GM19238 (cell line): ENCODE measurements at regions not wholly inside any gene's neighbourhood (a gene's known extent, or its start where the extent isn't known, plus 50 kb on each side); places are given as distances from the start of the nearest gene placed in this dataset.
"Not testable (repeated sequence)": the region's sequence is repeated elsewhere in the genome, so short reads cannot be mapped to it uniquely, and the experiment has no call there.

Experiments
- DNase-seq: peaks from one replicate; pipeline ENCODE4 v3.0.0; 2011; ENCODE audit warnings: low spot score; ENCODE audit not compliant: insufficient read length

- no peak for DNase-seq
Observed at GRCh38 chr9:107815782-107816560, 326.4 kb upstream of the KLF4 start.

DNA sequence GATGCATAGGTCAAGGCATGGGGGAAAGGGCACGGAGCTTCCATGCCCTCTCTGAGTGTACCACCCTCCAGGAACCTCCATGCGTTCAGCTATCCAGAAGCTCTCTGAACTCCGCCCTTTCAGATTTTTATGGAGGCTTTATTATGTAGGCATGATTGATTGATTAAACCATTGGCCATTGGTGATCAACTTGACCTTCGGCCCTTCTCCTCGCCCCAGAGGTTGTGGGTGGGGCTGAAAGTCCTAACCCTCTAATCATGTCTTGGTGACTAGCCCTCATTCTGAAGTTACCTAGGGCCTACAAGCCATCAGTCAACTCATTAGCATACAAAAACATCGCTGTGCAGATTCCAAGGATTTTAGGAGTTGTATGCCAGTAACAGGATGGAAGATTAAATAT lies 323.7 kb upstream of the KLF4 start:
- DNase-seq = no peak

- no peak for DNase-seq
Observed at GRCh38 chr9:107810461-107810961, 320.9 kb upstream of the KLF4 start.

GRCh38 chr9:107809871-107810460 lies 320.4 kb upstream of the KLF4 start:
- DNase-seq = no peak

DNA sequence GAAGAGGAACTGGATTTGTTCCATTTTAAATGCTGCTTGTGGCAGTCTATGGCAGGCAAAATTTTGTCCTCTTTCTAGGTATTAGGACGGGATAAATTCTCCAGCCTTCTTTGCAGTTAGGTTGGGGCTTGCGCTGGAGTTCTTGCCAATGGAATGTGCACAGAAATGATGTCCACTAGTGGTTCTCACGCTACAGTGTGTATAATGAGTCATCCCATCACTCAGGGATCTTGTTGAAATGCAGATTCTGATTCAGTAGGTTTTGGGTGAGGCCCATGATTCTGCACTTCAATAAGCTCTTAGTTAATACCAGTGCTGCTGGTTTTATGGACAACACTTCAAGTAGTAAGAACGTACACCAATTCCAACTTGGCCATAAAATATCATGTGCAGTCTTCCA lies 317.6 kb upstream of the KLF4 start:
- no peak for DNase-seq

DNA sequence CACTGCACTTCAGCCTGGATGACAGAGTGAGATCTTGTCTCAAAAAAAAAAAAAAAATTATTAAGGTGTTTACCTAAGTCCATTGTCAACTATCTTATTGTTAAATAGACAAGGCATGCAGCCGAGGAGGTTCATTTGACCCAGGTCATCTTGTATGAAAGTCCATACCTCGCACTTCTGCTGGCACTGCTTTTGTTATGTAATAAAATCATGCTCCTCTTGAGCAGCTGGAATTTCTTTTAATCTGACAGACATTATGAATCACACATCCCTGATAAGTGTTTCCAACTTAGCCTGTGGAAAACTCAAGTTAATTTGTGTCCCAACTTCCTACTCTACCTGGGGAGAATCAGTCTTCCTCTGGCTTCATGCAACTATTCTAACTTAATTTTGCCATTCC lies 315.6 kb upstream of the KLF4 start:
- no peak for DNase-seq

GRCh38 chr9:107794259-107794658 lies 304.7 kb upstream of the KLF4 start:
- no peak for DNase-seq

- no peak for DNase-seq
Observed at GRCh38 chr9:107793541-107793940, 304.0 kb upstream of the KLF4 start.

DNA sequence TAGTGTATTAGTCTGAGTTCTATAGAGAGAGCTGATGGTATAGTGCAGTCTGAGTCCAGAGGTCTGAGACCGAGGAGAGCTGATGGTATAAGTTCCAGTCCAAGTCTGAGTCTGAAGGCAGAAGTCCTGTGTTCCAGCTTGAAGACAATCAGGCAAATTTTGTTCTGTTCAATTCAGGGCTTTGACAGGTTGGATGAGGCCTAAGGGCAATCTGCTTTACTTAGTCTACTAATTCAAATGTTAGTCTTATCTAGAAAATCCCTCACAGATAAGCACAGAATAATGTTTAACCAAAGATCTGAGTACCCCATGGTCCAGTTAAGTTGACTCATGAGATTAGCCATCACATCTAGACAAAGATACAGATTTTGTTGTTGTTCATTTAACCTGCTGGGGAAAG lies 303.0 kb upstream of the KLF4 start:
- DNase-seq = no peak

DNA sequence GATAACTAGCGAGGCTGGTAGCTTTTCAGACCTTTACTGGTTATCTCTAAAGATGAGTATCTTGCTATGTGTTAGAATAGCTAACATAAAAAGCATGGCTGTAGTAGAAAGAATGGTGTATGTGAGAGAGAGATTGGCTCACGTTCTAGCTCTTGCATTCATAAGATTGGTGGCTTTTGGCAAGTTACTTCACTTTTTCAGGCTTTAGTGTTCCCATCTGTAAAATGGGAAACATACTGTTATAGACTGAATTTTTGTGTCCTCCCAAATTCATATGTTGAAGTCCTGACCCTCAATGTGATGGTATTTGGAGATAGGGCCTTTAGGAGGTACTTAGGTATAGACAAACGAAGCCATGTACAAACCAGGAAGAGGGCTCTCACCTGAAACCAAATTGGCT lies 302.4 kb upstream of the KLF4 start:
- no peak for DNase-seq

DNA sequence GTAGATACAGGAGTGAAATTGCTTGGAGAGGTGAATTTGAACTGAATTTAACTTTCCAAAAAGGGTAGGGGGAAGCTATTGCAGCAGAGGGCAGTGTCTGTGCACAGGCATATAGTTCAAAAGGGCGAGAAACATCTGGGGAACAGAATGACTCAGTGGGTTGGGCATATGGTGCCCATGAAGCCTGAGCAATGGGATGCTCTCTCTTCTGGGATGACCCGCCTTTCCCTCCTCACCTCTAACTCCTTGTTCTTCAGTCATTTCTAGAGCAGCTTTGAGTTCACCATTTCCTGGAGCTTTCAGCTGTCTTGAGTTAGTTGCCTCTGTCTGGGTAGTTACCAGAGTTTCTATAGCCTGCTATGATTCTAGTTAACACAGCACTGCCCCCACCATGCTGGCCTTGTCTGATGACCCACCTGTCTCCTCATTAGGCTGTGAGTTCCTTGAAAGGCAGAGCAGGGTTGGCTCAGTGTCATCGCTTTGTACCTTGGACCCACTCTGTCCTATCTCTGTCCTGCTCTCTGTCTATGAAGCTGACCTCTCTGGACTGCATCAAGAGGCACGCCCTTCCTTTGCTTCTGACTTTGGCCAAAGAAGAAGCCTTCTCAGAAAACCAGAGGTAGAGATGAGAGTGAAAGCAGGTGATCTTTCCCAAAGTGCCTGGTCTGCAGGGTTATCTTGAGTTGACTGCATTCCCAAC lies 299.6 kb upstream of the KLF4 start:
- no peak for DNase-seq

DNA sequence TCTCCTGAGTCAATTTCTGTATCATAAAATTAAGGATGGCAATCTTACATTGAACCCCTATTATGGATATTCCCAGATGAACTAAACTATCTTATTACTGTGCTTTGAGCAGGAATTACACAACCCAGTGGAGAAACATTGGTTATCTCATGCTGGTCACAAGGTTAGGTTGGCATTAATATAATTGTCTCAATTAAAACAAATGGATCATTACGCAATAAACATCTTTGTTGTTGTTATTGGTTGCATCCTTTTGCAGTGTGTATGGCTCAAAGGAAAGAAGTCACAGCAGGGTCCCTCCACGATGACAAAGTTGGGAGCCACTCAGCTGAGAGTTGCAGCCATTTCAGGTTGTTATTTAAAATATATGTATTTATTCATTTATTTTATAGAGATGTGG lies 297.0 kb upstream of the KLF4 start:
- no peak for DNase-seq

DNA sequence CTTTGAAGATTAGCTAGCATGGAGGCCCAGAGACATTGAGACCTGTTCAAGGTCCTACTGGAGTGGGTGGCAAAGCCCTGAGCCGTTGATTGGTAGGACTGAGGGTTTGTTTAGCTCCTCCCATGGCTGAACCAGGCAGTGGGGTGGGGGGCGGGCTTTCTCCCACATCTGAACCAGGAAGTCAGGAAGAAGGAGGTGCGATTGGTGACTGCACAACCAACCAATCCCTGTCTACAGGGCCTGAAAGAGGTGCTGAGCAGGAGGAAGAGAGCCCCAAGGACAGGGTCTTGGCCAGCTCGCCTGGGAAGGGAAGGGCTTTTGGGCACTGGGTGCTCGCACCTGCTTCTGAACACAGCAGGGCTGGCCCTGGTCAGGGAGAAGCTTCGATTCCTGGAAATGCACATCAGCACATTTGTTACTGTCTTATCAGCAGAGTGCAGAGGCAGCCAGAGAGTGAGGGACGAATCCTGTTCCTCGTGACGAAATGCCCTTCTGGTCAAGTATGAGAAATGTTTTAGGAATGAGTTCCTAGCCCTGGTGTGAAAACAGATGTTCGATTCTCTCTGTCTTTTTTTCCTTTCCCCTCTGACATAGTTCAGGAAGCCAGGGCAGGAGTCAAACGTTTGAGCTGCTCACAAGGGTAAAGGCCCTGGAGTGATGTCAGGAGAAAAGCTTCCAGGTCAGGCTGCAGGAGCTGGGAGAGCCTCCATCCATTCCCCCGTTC lies 294.8 kb upstream of the KLF4 start:
- DNase-seq = no peak

- no peak for DNase-seq
Observed at GRCh38 chr9:107782789-107783188, 293.2 kb upstream of the KLF4 start.

- no peak for DNase-seq
Observed at GRCh38 chr9:107782381-107782780, 292.8 kb upstream of the KLF4 start.

DNA sequence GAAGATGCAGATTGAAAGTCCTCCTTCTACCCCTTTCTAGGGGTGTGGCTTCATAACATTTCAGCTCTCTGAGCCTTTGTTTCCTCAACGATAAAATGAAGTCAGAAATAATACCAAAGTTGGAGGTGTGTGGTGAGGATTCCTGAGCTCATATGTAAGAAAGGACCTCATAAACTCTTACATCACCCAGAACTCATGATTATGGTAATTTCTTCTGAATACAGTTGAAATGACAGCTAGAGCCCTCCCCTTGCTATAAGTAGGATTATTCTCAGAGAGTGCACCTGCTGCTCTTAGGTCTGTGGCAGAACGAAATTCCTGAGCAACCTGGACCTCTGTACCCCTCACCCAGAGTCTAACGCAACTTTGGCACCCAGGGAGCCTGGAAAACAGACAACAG lies 291.4 kb upstream of the KLF4 start:
- DNase-seq = no peak

DNA sequence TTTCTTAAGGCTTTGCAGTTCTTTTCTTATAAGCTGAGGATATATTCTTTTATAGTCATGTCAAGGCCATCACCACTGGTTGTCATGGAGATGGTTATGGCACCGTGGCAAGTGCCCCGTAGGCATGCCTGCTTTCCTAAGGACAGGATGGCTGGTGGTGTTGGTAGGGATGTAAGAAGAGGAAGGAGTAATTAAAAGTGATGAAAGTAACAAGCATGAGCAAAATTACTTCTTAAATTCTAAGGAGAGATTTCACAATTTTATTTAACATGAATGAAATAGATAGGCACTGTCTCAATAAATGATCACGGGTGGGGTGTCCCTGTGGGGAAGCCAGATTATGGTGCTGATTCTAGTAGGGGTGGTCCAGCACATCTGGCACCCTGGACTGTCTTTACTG lies 290.2 kb upstream of the KLF4 start:
- DNase-seq = no peak

GRCh38 chr9:107778661-107779060 lies 289.1 kb upstream of the KLF4 start:
- DNase-seq = no peak

- DNase-seq = not testable (repeated sequence)
Observed at GRCh38 chr9:107774099-107774498, 284.5 kb upstream of the KLF4 start.

DNA sequence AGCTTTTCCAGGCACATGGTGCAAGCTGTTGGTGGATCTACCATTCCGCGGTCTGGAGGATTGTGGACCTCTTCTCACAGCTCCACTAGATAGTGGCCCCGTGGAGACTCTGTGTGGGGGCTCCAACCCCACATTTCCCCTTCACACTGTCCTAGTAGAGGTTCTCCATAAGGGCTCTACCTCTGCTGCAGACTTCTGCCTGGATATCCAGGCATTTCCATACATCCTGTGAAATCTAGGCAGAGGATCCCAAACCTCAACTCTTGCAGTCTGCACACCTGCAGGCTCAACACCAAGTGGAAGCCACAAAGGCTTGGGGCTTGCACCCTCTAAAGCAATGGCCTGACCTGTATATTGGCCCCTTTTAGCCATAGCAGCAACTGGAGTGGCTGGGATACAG lies 283.4 kb upstream of the KLF4 start:
- no peak for DNase-seq

DNA sequence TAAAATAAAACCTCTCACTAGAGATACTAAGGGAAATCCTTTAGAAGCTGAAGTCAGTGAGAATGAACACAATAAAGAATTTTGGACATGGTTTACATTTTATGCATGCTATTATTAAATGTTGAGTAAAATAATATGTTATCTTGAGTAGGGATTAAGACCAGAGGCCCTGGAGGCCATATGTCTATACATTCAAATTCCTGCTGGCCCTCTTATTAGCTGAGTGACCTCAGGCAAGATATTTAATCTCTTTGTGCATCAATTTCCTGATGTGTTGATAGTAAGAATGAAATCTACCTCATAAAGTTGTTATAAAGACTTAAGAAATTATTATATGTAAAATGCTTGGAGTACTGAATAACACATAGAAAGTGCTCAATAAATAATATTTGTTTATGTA lies 281.1 kb upstream of the KLF4 start:
- DNase-seq = no peak

DNA sequence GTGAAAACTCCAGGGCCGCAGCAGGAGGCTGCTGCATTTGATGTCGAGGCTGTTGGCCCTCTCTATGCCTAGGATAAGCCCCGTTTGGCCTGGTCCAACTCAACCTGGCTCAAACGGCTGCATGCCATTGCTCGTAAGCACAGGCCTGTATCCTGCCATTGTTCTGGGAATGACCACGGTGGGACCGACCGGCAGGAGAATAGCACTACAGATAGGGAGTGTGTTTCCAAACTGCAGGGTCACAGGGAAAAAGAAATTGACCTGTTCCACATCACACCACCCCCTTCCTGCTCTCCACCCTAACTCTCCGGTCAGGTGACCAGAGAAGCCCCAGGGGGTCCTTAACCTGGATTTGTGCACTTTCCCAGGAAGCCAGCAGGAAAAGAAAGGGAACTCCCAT lies 278.7 kb upstream of the KLF4 start:
- no peak for DNase-seq
